ENCODE measurements at regions not wholly inside any gene's neighbourhood (a gene's known extent, or its start where the extent isn't known, plus 50 kb on each side); places are given as distances from the start of the nearest gene placed in this dataset.

- DNase-seq, result no peak
These were observed 89.5 kb upstream of the CALM2 start for GRCh38 chr2:47265751-47266231.

DNA sequence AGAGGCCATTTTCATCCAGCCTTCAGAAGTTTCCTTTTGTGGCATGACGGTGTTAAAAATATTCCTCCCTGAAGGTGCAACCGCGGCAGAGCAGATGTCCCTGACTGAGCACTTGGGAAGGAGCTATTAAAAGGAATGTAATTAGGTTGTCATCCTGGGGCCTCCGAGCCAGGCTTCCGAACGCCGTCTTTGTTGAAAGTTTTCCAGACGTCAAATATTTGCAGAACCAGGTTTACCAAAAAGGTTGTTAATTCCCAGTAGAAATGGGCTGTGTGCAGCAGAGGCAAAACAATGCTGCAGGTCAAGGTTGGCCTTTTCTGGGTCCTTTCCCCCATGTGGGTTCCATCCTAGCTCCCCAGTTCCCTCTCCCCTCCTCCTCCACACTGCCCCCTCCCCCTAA, 88.8 kb upstream of the CALM2 start:
- Histone ChIP-seq H3K4me3 (replicated peaks in 1 of 3; ENCODE audit: low read depth in 2 of 3, low read length in 3 of 3) (no peak overlapping the region), H3K27ac (ENCODE audit: low read depth in 1 of 2, low read length in 2 of 2) (no peak overlapping the region), H3K79me2 (ENCODE audit: insufficient read depth, low read length) (no peaks in the 10 kb centered on the region), H3K4me1 (ENCODE audit: control insufficient read depth in 1 of 2, insufficient read depth in 2 of 2, low read length in 2 of 2) (no peaks in the 10 kb centered on the region), H3K9me3 (replicated peaks in 1 of 2; ENCODE audit: control insufficient read depth in 1 of 2, insufficient read depth in 1 of 2, low read length in 2 of 2) (no peaks in the 10 kb centered on the region), H2AFZ (ENCODE audit: insufficient read depth, low read depth, low read length, poor library complexity, severe bottlenecking) (no peak overlapping the region), H3K9ac (ENCODE audit: insufficient read depth, low read length, poor library complexity, severe bottlenecking) (no peak overlapping the region), H3K36me3 (replicated peaks in 1 of 2; ENCODE audit: control insufficient read depth in 1 of 2, insufficient read depth in 2 of 2, low read length in 2 of 2) (no peaks in the 10 kb centered on the region), H3K27me3 (ENCODE audit: control insufficient read depth in 2 of 2, insufficient read depth in 2 of 2, low read length in 2 of 2) (no peaks in the 10 kb centered on the region), H3K4me2 (replicated peaks; ENCODE audit: extremely low read depth, low read length, poor library complexity, severe bottlenecking) (no peak overlapping the region), H4K20me1 (ENCODE audit: insufficient read depth, low read length) (no peaks in the 10 kb centered on the region)
- DNase-seq, result no peak
- Mint-ChIP-seq H3K4me3 (no peak overlapping the region), H3K9me3 (peaks cover 0 to under 1% (median 0%) of the 10 kb centered on the region in 7 donors), H3K36me3 (no peaks in the 10 kb centered on the region), H3K27ac (peak overlapping the region in 1 of 7 donors; percentile 25), H3K27me3 (ENCODE audit: low read depth in 3 of 3) (peaks cover 1 to 5% (median 3%) of the 10 kb centered on the region in 3 donors), H3K4me1 (peaks cover 14% of the 10 kb centered on the region)
- WGBS (ENCODE audit: insufficient coverage), result 100% methylated on average over 8 of the region's 8 CpGs
- intact Hi-C loops (cut with micrococcal nuclease), result no loop called here
- no peak for TF ChIP-seq CTCF (IDR thresholded peaks at IDR 0.05)

More at GRCh38 chr2:47265751-47266231, 89.5 kb upstream of the CALM2 start:
- Histone ChIP-seq H3K4me1 (ENCODE audit: control insufficient read depth in 1 of 2, insufficient read depth in 2 of 2, low read length in 2 of 2) (no peaks in the 10 kb centered on the region), H3K27me3 (ENCODE audit: control insufficient read depth in 2 of 2, insufficient read depth in 2 of 2, low read length in 2 of 2) (no peaks in the 10 kb centered on the region), H3K36me3 (replicated peaks in 1 of 2; ENCODE audit: control insufficient read depth in 1 of 2, insufficient read depth in 2 of 2, low read length in 2 of 2) (no peaks in the 10 kb centered on the region), H4K20me1 (ENCODE audit: insufficient read depth, low read length) (no peaks in the 10 kb centered on the region), H3K79me2 (ENCODE audit: insufficient read depth, low read length) (no peaks in the 10 kb centered on the region), H3K27ac (ENCODE audit: low read depth in 1 of 2, low read length in 2 of 2) (no peak overlapping the region), H3K4me3 (replicated peaks in 1 of 3; ENCODE audit: low read depth in 2 of 3, low read length in 3 of 3) (no peak overlapping the region), H3K9ac (ENCODE audit: insufficient read depth, low read length, poor library complexity, severe bottlenecking) (no peak overlapping the region), H2AFZ (ENCODE audit: insufficient read depth, low read depth, low read length, poor library complexity, severe bottlenecking) (no peak overlapping the region), H3K9me3 (replicated peaks in 1 of 2; ENCODE audit: control insufficient read depth in 1 of 2, insufficient read depth in 1 of 2, low read length in 2 of 2) (no peaks in the 10 kb centered on the region), H3K4me2 (replicated peaks; ENCODE audit: extremely low read depth, low read length, poor library complexity, severe bottlenecking) (no peak overlapping the region)
- Mint-ChIP-seq H3K4me1 (peaks cover 14% of the 10 kb centered on the region), H3K9me3 (no peaks in the 10 kb centered on the region), H3K36me3 (no peaks in the 10 kb centered on the region), H3K27ac (peak overlapping the region in 1 of 7 donors; percentile 0), H3K4me3 (no peak overlapping the region), H3K27me3 (ENCODE audit: low read depth in 3 of 3) (peaks cover 1 to 5% (median 3%) of the 10 kb centered on the region in 3 donors)
- intact Hi-C loops (cut with micrococcal nuclease), result no loop called here
- WGBS (ENCODE audit: insufficient coverage), result 5% methylated on average over 2 of the region's 5 CpGs
- no peak for TF ChIP-seq CTCF (IDR thresholded peaks at IDR 0.05)

Measured in CD14-positive monocyte (primary cell).